Upper lobe of right lung (tissue), 1 donor: ENCODE measurements at regions not wholly inside any gene's neighbourhood (a gene's known extent, or its start where the extent isn't known, plus 50 kb on each side); places are given as distances from the start of the nearest gene placed in this dataset.
A peak's percentile ranks its signal among the peaks of the same experiment; 100 is the strongest.

Experiments
- ATAC-seq: fragments of 200-7000 bp; cut with Tn5 transposase; one replicate; pipeline ENCODE4 v1.9.1; 2020; ENCODE audit warnings: mild to moderate bottlenecking, moderate library complexity
- DNase-seq: peaks from one replicate; pipeline ENCODE4 v3.0.0-alpha.2; 2020
- H3K27ac ChIP-seq: fragments of 200-600 bp; one replicate; pipeline ENCODE4 v1.8.0; 2022
- H3K27me3 ChIP-seq: fragments of 200-600 bp; one replicate; pipeline ENCODE4 v1.8.0; 2022; ENCODE audit warnings: mild to moderate bottlenecking
- H3K36me3 ChIP-seq: fragments of 200-600 bp; one replicate; pipeline ENCODE4 v1.8.0; 2022
- H3K4me1 ChIP-seq: fragments of 200-600 bp; one replicate; pipeline ENCODE4 v1.8.0; 2022
- H3K4me3 ChIP-seq: fragments of 200-600 bp; one replicate; pipeline ENCODE4 v1.8.0; 2022; ENCODE audit warnings: mild to moderate bottlenecking
- H3K9me3 ChIP-seq: fragments of 200-600 bp; one replicate; pipeline ENCODE4 v1.8.0; 2022
- intact Hi-C: fragments of 100-400 bp; cut with DNase I; formaldehyde crosslinking; loops from one replicate; pipeline ENCODE4 v1.11.0; 2022
- TF ChIP-seq, protein P1 (sequence below): fragments of 200-600 bp; IDR thresholded peaks from one replicate; pipeline ENCODE4 v1.8.0; 2022; ENCODE audit warnings: antibody characterized with exemption
- donor health status: DM: no; HTN: yes; CAD: no; lungs with severe emphysema.

DNA sequence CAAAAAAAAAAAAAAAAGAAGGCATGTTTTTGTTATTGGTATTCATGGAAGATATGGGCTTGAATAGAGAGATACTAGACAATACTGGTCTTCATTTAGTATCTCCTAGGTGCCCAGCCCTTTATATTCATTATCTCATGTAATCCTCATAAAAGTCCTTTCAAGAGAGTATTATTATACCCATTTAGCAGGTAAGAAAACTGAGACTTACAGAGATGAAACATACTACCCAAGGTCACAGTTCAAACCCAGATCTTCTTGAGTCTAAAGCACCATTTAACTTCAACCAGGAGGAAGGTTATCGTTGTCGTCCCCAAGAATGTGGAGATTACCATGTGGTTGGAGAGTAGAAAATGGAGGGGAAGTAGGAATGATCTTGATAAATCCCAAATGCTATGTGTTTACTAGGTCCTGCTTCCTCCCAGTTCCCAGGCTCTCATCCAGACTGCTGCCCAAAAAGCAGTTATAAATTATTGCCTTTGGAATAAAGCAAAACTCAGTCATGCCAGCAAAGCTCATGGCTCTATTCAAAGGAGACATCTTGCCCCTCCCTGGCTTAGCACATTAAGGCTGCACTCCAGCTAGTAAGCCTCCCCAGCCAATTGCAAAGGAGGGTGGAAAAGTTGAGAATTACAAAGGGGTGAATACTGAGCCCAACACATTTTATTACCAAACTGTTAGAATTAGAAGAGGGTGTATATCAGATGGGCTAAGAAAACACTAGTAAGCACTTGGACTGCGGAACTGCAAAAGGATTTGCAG, 163.9 kb downstream of the PIK3R1 start:
- H3K36me3 ChIP-seq = no peaks in the 10 kb centered on the region
- H3K27me3 ChIP-seq = no peaks in the 10 kb centered on the region
- H3K9me3 ChIP-seq = no peaks in the 10 kb centered on the region
- peaks cover 12% of the 10 kb centered on the region for H3K4me1 ChIP-seq
- peak; percentile 32 for ATAC-seq
- intact Hi-C loops = no loop called here
- H3K4me3 ChIP-seq = no peak overlapping the region
- TF ChIP-seq, protein P1, sequence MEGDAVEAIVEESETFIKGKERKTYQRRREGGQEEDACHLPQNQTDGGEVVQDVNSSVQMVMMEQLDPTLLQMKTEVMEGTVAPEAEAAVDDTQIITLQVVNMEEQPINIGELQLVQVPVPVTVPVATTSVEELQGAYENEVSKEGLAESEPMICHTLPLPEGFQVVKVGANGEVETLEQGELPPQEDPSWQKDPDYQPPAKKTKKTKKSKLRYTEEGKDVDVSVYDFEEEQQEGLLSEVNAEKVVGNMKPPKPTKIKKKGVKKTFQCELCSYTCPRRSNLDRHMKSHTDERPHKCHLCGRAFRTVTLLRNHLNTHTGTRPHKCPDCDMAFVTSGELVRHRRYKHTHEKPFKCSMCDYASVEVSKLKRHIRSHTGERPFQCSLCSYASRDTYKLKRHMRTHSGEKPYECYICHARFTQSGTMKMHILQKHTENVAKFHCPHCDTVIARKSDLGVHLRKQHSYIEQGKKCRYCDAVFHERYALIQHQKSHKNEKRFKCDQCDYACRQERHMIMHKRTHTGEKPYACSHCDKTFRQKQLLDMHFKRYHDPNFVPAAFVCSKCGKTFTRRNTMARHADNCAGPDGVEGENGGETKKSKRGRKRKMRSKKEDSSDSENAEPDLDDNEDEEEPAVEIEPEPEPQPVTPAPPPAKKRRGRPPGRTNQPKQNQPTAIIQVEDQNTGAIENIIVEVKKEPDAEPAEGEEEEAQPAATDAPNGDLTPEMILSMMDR = no peak
- no peak overlapping the region for H3K27ac ChIP-seq
- DNase-seq = no peak

DNA sequence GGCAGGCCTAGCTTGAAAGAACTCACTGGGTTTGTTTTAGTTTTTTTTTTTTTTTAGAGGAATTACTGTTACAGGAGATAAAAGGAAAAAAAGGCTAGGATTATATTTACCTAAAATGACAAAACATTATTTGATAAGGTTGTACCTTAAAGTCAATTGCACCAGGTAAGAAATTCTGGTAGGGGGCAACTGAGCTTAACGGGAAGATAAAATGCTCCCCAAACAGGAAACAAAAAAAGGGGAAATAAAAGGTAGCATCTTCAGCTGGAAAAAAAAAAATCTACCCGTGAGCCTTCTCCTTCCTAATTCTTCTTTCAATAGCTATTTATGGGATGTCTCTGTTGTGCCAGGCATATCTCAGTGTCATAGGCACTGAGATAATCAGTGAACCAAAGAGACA, 164.5 kb downstream of the PIK3R1 start:
- H3K36me3 ChIP-seq = no peaks in the 10 kb centered on the region
- no peak overlapping the region for H3K27ac ChIP-seq
- H3K27me3 ChIP-seq = no peaks in the 10 kb centered on the region
- intact Hi-C loops = no loop called here
- TF ChIP-seq, protein P1 = no peak
- DNase-seq (no peak), ATAC-seq (no peak)
- H3K4me3 ChIP-seq = no peak overlapping the region
- no peaks in the 10 kb centered on the region for H3K9me3 ChIP-seq
- peaks cover 12% of the 10 kb centered on the region for H3K4me1 ChIP-seq

DNA sequence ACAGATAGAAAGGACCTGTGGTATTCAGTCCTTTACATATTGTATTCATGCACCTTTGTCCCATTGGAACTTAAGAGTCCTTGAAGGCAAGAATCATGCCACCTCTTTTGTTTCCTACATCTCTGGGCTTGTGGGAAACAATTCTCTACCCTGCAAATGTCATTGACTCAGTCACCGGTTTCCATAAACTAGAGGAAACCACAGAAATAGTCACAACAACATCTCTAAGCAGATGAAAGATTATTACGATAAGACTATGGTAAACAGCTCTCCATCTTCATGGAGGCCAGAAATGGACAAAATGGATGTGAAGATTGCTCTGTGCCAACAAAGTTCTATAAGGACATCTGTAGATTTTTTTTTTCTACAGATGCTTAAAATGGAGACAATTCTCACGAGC, 165.5 kb downstream of the PIK3R1 start:
- ATAC-seq (no peak), DNase-seq (no peak)
- no peaks in the 10 kb centered on the region for H3K27me3 ChIP-seq
- H3K9me3 ChIP-seq = no peaks in the 10 kb centered on the region
- intact Hi-C loops = no loop called here
- H3K27ac ChIP-seq = no peak overlapping the region
- H3K4me3 ChIP-seq = no peak overlapping the region
- TF ChIP-seq, protein P1 = no peak
- no peaks in the 10 kb centered on the region for H3K36me3 ChIP-seq
- H3K4me1 ChIP-seq = peaks cover 12% of the 10 kb centered on the region

DNA sequence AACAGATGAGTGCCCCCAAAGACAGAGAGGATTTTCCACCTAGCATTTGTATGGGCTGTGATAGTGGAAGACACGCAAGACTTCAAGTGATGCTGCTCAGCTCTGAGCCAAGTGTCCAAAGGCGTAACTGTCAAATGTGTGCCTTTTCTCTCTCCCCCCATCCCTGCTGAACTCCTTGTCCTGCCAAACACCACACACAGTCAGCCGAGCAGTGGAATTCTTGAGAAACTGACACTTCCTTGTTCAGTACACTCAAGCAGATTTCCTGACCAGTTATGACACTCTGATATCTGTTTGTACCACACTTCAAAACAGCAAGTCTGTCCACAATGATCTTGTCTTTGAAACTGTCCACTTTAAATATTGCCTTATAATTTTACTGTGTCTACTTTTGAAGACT, 166.4 kb downstream of the PIK3R1 start:
- Histone ChIP-seq H3K36me3 (no peaks in the 10 kb centered on the region), H3K27ac (no peak overlapping the region), H3K4me1 (peaks cover 12% of the 10 kb centered on the region), H3K4me3 (no peak overlapping the region), H3K27me3 (no peaks in the 10 kb centered on the region), H3K9me3 (no peaks in the 10 kb centered on the region)
- peak; percentile 78 for ATAC-seq
- no peak for DNase-seq
- TF ChIP-seq, protein P1 = no peak
- intact Hi-C loops = no loop called here

DNA sequence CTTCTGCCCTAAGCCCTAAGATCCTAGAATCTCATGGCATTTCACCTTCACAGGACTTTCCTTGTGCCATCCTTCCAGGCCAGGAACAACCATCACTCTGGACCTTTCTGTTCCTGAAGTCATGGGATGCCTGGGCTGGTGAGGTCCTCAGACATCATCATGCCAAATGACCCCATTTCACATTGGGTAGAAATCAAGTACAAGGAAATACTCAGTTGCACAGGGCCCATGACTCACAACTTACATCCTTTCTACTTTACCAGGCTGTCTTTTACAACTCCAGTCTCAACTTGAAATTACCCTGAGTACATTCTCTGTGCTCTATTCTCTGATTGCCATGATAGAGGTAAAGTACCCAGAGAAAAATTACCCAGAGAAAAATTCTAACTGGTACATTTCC, 167.1 kb downstream of the PIK3R1 start:
- TF ChIP-seq, protein P1 = no peak
- no peak for ATAC-seq

More for the DNA sequence above, 167.1 kb downstream of the PIK3R1 start:
- Histone ChIP-seq H3K4me3 (no peak overlapping the region), H3K36me3 (no peaks in the 10 kb centered on the region), H3K27ac (no peak overlapping the region), H3K9me3 (no peaks in the 10 kb centered on the region), H3K27me3 (no peaks in the 10 kb centered on the region), H3K4me1 (peaks cover 12% of the 10 kb centered on the region)
- intact Hi-C loops = no loop called here
- no peak for DNase-seq
